Prostate gland (tissue), 2 donors: ENCODE measurements at regions not wholly inside any gene's neighbourhood (a gene's known extent, or its start where the extent isn't known, plus 50 kb on each side); places are given as distances from the start of the nearest gene placed in this dataset.

ENCODE experiments used
- DNase-seq: peaks from one replicate; pipeline ENCODE4 v3.0.0-alpha.2; 2019; ENCODE audit warnings: low spot score
- H3K27ac ChIP-seq, 2 donors: fragments of 200-600 bp; sonication (generic); 2 replicates each; pipeline ENCODE4 v1.5.1; 2017 to 2019
- H3K27me3 ChIP-seq: fragments of 200-600 bp; sonication (generic); replicated peaks from 2 replicates; pipeline ENCODE4 v1.5.1; 2019; ENCODE audit not compliant: insufficient read depth
- H3K36me3 ChIP-seq, 2 donors: fragments of 200-600 bp; sonication (generic); 1 replicate in 1 of 2; 2 replicates in 1 of 2; pipeline versions ENCODE4 v1.5.1 to v1.8.1; 2017 to 2019
- H3K4me1 ChIP-seq: fragments of 200-600 bp; sonication (generic); replicated peaks from 2 replicates; pipeline ENCODE4 v1.5.1; 2019
- H3K4me3 ChIP-seq, 2 donors: fragments of 200-600 bp; sonication (generic); 2 replicates each; pipeline ENCODE4 v1.5.1; 2017 to 2019
- H3K9me3 ChIP-seq: fragments of 200-600 bp; sonication (generic); 2 replicates; pipeline ENCODE4 v1.5.1; 2017
- CTCF ChIP-seq, 4 experiments: fragments of 200-600 bp in 2 of 4; fragments of 450-650 bp in 2 of 4; sonication (generic) in 2 of 4; IDR thresholded peaks; 1 replicate in 3 of 4; 2 replicates in 1 of 4; pipeline ENCODE4 v1.5.1; 2016 to 2019; ENCODE audit warnings: antibody characterized with exemption in 4 of 4, mild to moderate bottlenecking in 2 of 4, moderate library complexity in 2 of 4
- POLR2A ChIP-seq: fragments of 450-650 bp; IDR thresholded peaks from one replicate; pipeline ENCODE4 v1.6.1; 2016; ENCODE audit warnings: antibody characterized with exemption, mild to moderate bottlenecking
- POLR2AphosphoS5 ChIP-seq: sonication (generic); formaldehyde crosslinking; IDR thresholded peaks from one replicate; pipeline ENCODE4 v1.6.1; 2017; ENCODE audit warnings: antibody characterized with exemption
- WGBS: methylation state at CpG from one replicate; pipeline ENCODE4 v1.1.5; 2018; 5-methylcytosine and 5-hydroxymethylcytosine counted together
- intact Hi-C: fragments of 100-400 bp; cut with DNase I; formaldehyde crosslinking; loops from one replicate; pipeline ENCODE4 v1.14.2; 2022

DNA sequence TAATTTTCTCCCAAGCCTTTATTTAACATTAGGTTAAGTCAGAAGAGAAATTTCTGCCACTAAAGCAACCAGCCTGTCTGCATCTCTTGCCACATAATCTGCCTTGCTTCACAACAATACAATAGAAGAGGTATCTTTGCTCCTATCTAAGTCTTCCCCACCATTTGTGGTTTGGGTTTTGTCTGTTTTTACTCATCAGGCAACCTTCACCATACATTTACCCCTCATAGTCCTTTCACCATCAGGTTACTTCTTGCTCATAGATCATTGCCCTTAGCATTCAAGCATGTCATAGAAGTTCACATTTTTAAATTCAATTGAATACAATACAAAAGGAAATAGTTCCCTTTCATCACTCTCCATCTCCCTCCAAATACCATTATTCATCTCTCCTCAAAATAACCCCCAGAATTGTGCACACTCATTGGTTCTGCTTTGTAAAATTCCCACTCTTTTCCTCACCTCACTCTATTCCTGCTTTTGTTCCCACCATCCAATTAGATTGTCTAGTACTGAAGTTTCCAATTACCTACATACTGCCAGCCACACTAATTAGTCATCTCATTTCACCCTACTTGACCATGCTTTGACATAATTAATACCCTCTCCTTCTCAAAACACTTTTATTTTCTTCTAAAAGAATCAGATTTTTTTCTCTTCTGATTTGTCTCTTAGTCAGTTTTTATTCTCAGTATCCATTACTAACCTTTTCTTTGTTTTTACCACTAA, 1957.0 kb upstream of the AGA start:
- no peaks in the 10 kb centered on the region for H3K36me3 ChIP-seq
- H3K27me3 ChIP-seq: no peaks in the 10 kb centered on the region
- DNase-seq: no peak
- intact Hi-C loops: no loop called here
- no peaks in the 10 kb centered on the region for H3K4me1 ChIP-seq
- no peaks in the 10 kb centered on the region for H3K9me3 ChIP-seq
- H3K27ac ChIP-seq: no peak overlapping the region
- TF ChIP-seq POLR2A (no peak), POLR2AphosphoS5 (no peak), CTCF (IDR thresholded peaks at IDR 0.05) (no peak)
- H3K4me3 ChIP-seq: no peak overlapping the region

DNA sequence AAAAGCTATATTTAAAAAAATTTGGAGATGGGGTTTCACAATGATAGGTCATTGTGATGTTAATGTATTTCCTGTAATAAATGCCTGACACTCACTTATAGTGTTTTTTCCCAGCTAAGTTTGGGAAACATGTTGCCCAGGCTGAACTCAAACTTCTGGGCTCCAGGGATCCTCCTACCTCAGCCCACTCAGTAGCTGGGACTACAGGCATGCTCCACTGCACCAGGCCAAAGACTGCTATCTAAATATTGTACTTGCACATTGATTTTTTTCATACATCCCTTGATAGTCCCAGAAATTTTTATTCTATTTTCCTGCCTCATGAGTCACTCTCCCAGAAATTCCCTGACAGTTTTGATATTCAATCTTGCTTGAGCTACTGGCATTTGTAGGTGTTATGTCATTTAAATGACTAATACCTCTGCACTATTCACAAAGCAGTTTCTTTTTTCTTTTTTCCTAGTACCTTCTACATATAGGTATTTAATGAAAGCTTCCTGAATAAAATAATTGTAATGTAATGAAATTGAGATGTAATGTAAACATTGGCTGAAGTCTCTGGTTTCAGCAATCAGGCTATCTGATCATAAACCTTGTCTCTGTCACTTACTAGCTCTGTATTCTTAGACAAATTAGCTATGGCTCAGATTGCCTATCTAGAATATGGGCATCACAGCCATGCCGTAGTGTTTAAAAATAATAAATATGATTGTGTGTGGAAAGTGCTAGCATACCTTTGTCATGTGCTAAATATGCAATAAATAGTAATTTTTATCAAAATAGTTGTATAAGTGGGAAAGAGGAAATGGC, 1973.0 kb upstream of the AGA start:
- WGBS: 26% methylated on average over 1 of the region's 1 CpG
- Histone ChIP-seq H3K9me3 (no peaks in the 10 kb centered on the region), H3K4me1 (no peaks in the 10 kb centered on the region), H3K27ac (no peak overlapping the region), H3K36me3 (no peaks in the 10 kb centered on the region), H3K4me3 (no peak overlapping the region), H3K27me3 (no peaks in the 10 kb centered on the region)
- intact Hi-C loops: no loop called here
- TF ChIP-seq POLR2A: no peak
- TF ChIP-seq POLR2AphosphoS5: no peak
- no peak for TF ChIP-seq CTCF (IDR thresholded peaks at IDR 0.05)
- DNase-seq: no peak

GRCh38 chr4:179415847-179416223, 1973.6 kb upstream of the AGA start:
- WGBS: 18% methylated on average over 1 of the region's 1 CpG
- H3K9me3 ChIP-seq: no peaks in the 10 kb centered on the region

DNA sequence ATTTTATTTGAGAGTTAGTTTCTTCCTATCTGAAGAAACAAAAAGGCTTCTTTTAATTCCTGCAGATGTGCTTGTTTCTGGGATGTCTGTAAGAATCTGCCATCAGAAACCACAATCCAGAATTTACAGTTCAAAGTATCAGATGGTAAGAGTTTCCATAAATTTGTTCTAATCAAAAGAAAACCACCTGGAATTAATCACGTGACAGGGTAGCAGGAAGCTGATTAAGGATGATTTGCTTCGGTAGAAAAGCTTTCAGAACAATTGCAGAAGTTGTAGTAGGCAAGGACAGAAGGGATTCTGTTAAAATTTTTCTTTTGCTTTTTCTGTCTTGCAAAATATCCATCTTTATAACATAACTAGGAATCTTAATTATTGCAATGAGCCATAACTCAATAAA, 1975.1 kb upstream of the AGA start:
- Histone ChIP-seq H3K27ac (no peak overlapping the region), H3K4me3 (no peak overlapping the region), H3K9me3 (no peaks in the 10 kb centered on the region), H3K36me3 (no peaks in the 10 kb centered on the region), H3K27me3 (no peaks in the 10 kb centered on the region), H3K4me1 (no peaks in the 10 kb centered on the region)
- TF ChIP-seq CTCF (IDR thresholded peaks at IDR 0.05) (no peak), POLR2AphosphoS5 (no peak), POLR2A (no peak)
- WGBS: 44% methylated on average over 2 of the region's 2 CpGs
- intact Hi-C loops: no loop called here
- DNase-seq: no peak

More at GRCh38 chr4:179415847-179416223, 1973.6 kb upstream of the AGA start:
- Histone ChIP-seq H3K36me3 (no peaks in the 10 kb centered on the region), H3K27me3 (no peaks in the 10 kb centered on the region), H3K27ac (no peak overlapping the region), H3K4me3 (no peak overlapping the region), H3K4me1 (no peaks in the 10 kb centered on the region)
- intact Hi-C loops: no loop called here
- TF ChIP-seq CTCF (IDR thresholded peaks at IDR 0.05): no peak
- no peak for DNase-seq

GRCh38 chr4:179437962-179438361, 1995.7 kb upstream of the AGA start:
- intact Hi-C loops: no loop called here
- H3K9me3 ChIP-seq: no peaks in the 10 kb centered on the region
- TF ChIP-seq POLR2AphosphoS5: no peak
- no peak for TF ChIP-seq POLR2A
- no peak for TF ChIP-seq CTCF (IDR thresholded peaks at IDR 0.05)
- H3K36me3 ChIP-seq: no peaks in the 10 kb centered on the region
- H3K4me3 ChIP-seq: no peak overlapping the region
- no peaks in the 10 kb centered on the region for H3K4me1 ChIP-seq
- 73% methylated on average over 4 of the region's 4 CpGs for WGBS
- H3K27ac ChIP-seq: no peak overlapping the region
- DNase-seq: no peak
- H3K27me3 ChIP-seq: no peaks in the 10 kb centered on the region
